ENCODE measurements at regions not wholly inside any gene's neighbourhood (a gene's known extent, or its start where the extent isn't known, plus 50 kb on each side); places are given as distances from the start of the nearest gene placed in this dataset.

DNA sequence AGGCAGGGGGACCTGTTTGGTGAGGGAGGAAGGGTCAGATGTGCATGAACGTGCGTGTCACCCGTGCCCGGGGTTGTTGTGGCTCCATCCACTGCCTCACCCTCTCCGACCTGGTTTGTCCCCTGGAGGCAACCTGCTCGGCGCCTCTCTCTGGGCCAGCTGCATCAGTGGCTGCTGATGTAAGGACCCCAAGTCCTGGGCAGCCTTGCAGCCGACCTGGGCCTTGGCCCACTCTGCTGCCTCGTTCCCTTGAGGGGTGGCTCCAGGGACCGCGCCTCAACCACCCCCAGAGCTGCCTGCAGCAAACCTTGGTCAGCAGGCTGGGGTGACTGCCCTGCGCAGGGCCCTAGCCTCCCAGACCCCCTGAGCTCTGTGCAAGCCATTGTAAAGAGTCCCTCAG lies 351.7 kb downstream of the TMEM121 start:
- TF ChIP-seq POLR2AphosphoS5 (IDR thresholded peaks at IDR 0.05; ENCODE audit: low read depth, low read length): no peak
- TF ChIP-seq POLR2A (IDR thresholded peaks at IDR 0.05; ENCODE audit: low read depth, low read length): no peak
- TF ChIP-seq SPI1 (IDR thresholded peaks at IDR 0.05; ENCODE audit: low read depth, low read length): no peak
